ENCODE measurements at regions not wholly inside any gene's neighbourhood (a gene's known extent, or its start where the extent isn't known, plus 50 kb on each side); places are given as distances from the start of the nearest gene placed in this dataset.

GRCh38 chr5:57663466-57663865 is 180.9 kb upstream of the ACTBL2 start:
- in situ Hi-C loops (cut with HindIII; ENCODE audit: low pct_unique_long_range_greater_than_20kb, low sequenced_read_pairs): no loop called here
- Histone ChIP-seq H3K4me1 (ENCODE audit: control insufficient read depth, insufficient read depth, low read length) (no peaks in the 10 kb centered on the region), H3K36me3 (ENCODE audit: control insufficient read depth, insufficient read depth, low read length) (no peaks in the 10 kb centered on the region), H3K4me3 (ENCODE audit: low read depth in 2 of 2, low read length in 2 of 2) (no peak overlapping the region), H3K27ac (ENCODE audit: low read length) (no peak overlapping the region), H3K27me3 (ENCODE audit: control insufficient read depth, insufficient read depth, low read length) (no peaks in the 10 kb centered on the region), H3K9me3 (ENCODE audit: control insufficient read depth, insufficient read depth, low read depth, low read length) (no peaks in the 10 kb centered on the region)
- no TSS peak for BruUV-seq (replicated peaks)
- ATAC-seq (no peak), DNase-seq (ENCODE audit: low read depth, low spot score) (no peak)
- CTCF ChIA-PET: no interaction called here
- POLR2A ChIA-PET: no interaction called here
- TF ChIP-seq SIN3A (IDR thresholded peaks at IDR 0.05; ENCODE audit: borderline replicate concordance, insufficient read depth, low read depth, low read length) (no peak), TCF7L2 (IDR thresholded peaks at IDR 0.05; ENCODE audit: low read depth, low read length) (no peak), CTCF (IDR thresholded peaks at IDR 0.05) (no peak), POLR2AphosphoS5 (IDR thresholded peaks at IDR 0.05; ENCODE audit: low read depth, low read length) (no peak), REST (IDR thresholded peaks at IDR 0.05; ENCODE audit: insufficient read depth in 1 of 2, low read depth in 2 of 2, low read length in 1 of 2) (no peak)
- intact Hi-C loops (cut with micrococcal nuclease; ENCODE audit: unreplicated experiment): no loop called here

GRCh38 chr5:57662991-57663390 is 180.4 kb upstream of the ACTBL2 start:
- Histone ChIP-seq H3K4me1 (ENCODE audit: control insufficient read depth, insufficient read depth, low read length) (no peaks in the 10 kb centered on the region), H3K27me3 (ENCODE audit: control insufficient read depth, insufficient read depth, low read length) (no peaks in the 10 kb centered on the region), H3K4me3 (ENCODE audit: low read depth in 2 of 2, low read length in 2 of 2) (no peak overlapping the region), H3K36me3 (ENCODE audit: control insufficient read depth, insufficient read depth, low read length) (no peaks in the 10 kb centered on the region), H3K27ac (ENCODE audit: low read length) (no peak overlapping the region), H3K9me3 (ENCODE audit: control insufficient read depth, insufficient read depth, low read depth, low read length) (no peaks in the 10 kb centered on the region)
- CTCF ChIA-PET: no interaction called here
- intact Hi-C loops (cut with micrococcal nuclease; ENCODE audit: unreplicated experiment): no loop called here
- in situ Hi-C loops (cut with HindIII; ENCODE audit: low pct_unique_long_range_greater_than_20kb, low sequenced_read_pairs): no loop called here
- POLR2A ChIA-PET: no interaction called here
- no TSS peak for BruUV-seq (replicated peaks)
- peak; percentile 12; the same call in 1 of the 2 replicates for TF ChIP-seq CTCF (IDR thresholded peaks at IDR 0.05)
- TF ChIP-seq TCF7L2 (IDR thresholded peaks at IDR 0.05; ENCODE audit: low read depth, low read length): no peak
- TF ChIP-seq REST (IDR thresholded peaks at IDR 0.05; ENCODE audit: insufficient read depth in 1 of 2, low read depth in 2 of 2, low read length in 1 of 2): no peak
- TF ChIP-seq SIN3A (IDR thresholded peaks at IDR 0.05; ENCODE audit: borderline replicate concordance, insufficient read depth, low read depth, low read length): no peak
- TF ChIP-seq POLR2AphosphoS5 (IDR thresholded peaks at IDR 0.05; ENCODE audit: low read depth, low read length): no peak
- DNase-seq (ENCODE audit: low read depth, low spot score): no peak
- ATAC-seq: no peak

Data from Panc1 (cell line).